K562 (cell line): ENCODE measurements at regions not wholly inside any gene's neighbourhood (a gene's known extent, or its start where the extent isn't known, plus 50 kb on each side); places are given as distances from the start of the nearest gene placed in this dataset.

Source experiments
- CREB1 ChIP-seq, 2 experiments: sonication (generic) in 1 of 2; formaldehyde crosslinking in 1 of 2; IDR thresholded peaks; 2 replicates each; pipeline versions ENCODE4 v1.6.1 to v1.8.0; 2012 to 2022; ENCODE audit warnings: inconsistent platforms in 1 of 2, mild to moderate bottlenecking in 1 of 2, missing genetic modification reagents in 1 of 2, moderate library complexity in 1 of 2
- EP300 ChIP-seq: IDR thresholded peaks from 2 replicates; pipeline ENCODE4 v1.6.1; 2012; ENCODE audit warnings: low read length, improper control_type of control experiment
- NFYB ChIP-seq: IDR thresholded peaks from 2 replicates; pipeline ENCODE4 v1.6.1; 2011; ENCODE audit warnings: mild to moderate bottlenecking, moderate library complexity; ENCODE audit not compliant: insufficient read length; ENCODE audit errors: extremely low read depth
- RFX1 ChIP-seq: fragments of 450-650 bp; IDR thresholded peaks from 2 replicates; pipeline ENCODE4 v1.6.1; 2016; ENCODE audit warnings: mild to moderate bottlenecking, moderate library complexity
- ZBTB11 ChIP-seq, 3 experiments: fragments of 200-800 bp in 1 of 3; fragments of 250-450 bp in 1 of 3; fragments of 450-650 bp in 1 of 3; sonication (Bioruptor Pico) in 1 of 3; sonication (Bioruptor generic) in 1 of 3; formaldehyde crosslinking in 1 of 3; IDR thresholded peaks; 2 replicates each; pipeline versions ENCODE4 v1.6.1 to v1.8.0; 2016 to 2022; ENCODE audit warnings: mild to moderate bottlenecking in 2 of 3, missing genetic modification characterization in 2 of 3, missing compliant biosample characterization in 1 of 3, moderate library complexity in 1 of 3

- TF ChIP-seq CREB1 (IDR thresholded peaks at IDR 0.05) (no peak), CREB1 (CRISPR knock-in tag; IDR thresholded peaks at IDR 0.05) (no peak), EP300 (no peak), NFYB (no peak), RFX1 (no peak), ZBTB11 (CRISPR knock-in tag; IDR thresholded peaks at IDR 0.05) (no peak)
These were observed 195.1 kb downstream of the SNX19 start for GRCh38 chr11:130721023-130721681.
